Hypothalamus (tissue), 51 donors: ENCODE measurements at regions not wholly inside any gene's neighbourhood (a gene's known extent, or its start where the extent isn't known, plus 50 kb on each side); places are given as distances from the start of the nearest gene placed in this dataset.

Source experiments
- DNase-seq, 51 donors: peaks; one replicate each; lab custom pipeline; 2025; lab: John Stamatoyannopoulos, UW

- DNase-seq: no peak
Observed at GRCh38 chr9:82923912-82924605, 138.9 kb downstream of the RASEF start.
